GM12865 (cell line): ENCODE measurements at regions not wholly inside any gene's neighbourhood (a gene's known extent, or its start where the extent isn't known, plus 50 kb on each side); places are given as distances from the start of the nearest gene placed in this dataset.
"Not testable (repeated sequence)": the region's sequence is repeated elsewhere in the genome, so short reads cannot be mapped to it uniquely, and the experiment has no call there.

Source experiments
- DNase-seq: peaks from one replicate; pipeline ENCODE4 v3.0.0; 2010; ENCODE audit warnings: low read depth
- H3K4me3 ChIP-seq: 2 replicates; pipeline ENCODE4 v1.5.1; 2011; ENCODE audit warnings: mild to moderate bottlenecking, low read depth, low read length, control low read depth
- TF ChIP-seq, protein P1 (sequence below): IDR thresholded peaks from 2 replicates; pipeline ENCODE4 v1.5.1; 2011; ENCODE audit warnings: low read length, control low read depth, low read depth, inconsistent platforms; ENCODE audit not compliant: insufficient read depth; ENCODE audit errors: missing control alignments

DNA sequence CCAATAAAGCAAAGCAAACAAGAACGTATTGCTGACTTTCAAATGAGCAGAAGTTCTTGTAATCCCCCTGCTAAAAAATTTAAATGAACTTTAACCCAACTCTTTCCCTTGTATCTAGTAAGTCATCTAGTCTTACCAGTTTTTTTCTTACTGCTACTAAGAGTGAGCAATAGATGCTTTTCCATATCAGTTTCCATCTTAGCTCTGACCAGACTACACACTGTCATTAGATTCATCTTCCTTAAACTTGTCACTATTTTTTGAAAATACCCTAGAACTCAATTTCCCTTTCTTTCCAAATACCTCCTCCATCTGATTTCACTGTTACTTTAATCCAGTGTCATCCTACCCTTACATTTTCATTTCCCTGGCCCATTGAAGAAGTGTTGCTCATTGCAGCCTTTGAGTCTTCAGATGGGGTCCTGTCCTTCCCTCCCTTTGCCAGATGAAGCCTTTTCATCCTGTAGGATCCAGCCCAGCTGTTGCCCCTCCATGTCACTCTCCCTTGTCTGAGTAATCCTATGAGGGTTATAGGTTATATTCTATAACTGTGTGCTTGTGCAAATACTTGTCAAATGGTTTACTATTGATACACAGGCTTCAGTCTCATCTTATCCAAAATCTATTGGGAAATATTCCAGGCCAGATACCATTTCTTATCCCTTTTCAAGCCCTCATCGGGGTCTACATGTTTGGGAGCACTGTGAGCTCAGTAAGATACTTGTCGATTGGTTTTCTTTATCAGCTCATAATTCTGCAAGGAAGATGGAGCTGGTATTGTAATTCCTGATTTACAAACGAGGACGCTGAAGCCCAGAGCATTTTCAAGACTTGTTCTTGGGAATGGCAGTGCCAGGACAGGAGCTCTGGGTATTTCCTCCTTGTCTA, 51.5 kb upstream of the ITGB1 start:
- DNase-seq = no peak
- no peak overlapping the region for H3K4me3 ChIP-seq
- TF ChIP-seq, protein P1, sequence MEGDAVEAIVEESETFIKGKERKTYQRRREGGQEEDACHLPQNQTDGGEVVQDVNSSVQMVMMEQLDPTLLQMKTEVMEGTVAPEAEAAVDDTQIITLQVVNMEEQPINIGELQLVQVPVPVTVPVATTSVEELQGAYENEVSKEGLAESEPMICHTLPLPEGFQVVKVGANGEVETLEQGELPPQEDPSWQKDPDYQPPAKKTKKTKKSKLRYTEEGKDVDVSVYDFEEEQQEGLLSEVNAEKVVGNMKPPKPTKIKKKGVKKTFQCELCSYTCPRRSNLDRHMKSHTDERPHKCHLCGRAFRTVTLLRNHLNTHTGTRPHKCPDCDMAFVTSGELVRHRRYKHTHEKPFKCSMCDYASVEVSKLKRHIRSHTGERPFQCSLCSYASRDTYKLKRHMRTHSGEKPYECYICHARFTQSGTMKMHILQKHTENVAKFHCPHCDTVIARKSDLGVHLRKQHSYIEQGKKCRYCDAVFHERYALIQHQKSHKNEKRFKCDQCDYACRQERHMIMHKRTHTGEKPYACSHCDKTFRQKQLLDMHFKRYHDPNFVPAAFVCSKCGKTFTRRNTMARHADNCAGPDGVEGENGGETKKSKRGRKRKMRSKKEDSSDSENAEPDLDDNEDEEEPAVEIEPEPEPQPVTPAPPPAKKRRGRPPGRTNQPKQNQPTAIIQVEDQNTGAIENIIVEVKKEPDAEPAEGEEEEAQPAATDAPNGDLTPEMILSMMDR = no peak

DNA sequence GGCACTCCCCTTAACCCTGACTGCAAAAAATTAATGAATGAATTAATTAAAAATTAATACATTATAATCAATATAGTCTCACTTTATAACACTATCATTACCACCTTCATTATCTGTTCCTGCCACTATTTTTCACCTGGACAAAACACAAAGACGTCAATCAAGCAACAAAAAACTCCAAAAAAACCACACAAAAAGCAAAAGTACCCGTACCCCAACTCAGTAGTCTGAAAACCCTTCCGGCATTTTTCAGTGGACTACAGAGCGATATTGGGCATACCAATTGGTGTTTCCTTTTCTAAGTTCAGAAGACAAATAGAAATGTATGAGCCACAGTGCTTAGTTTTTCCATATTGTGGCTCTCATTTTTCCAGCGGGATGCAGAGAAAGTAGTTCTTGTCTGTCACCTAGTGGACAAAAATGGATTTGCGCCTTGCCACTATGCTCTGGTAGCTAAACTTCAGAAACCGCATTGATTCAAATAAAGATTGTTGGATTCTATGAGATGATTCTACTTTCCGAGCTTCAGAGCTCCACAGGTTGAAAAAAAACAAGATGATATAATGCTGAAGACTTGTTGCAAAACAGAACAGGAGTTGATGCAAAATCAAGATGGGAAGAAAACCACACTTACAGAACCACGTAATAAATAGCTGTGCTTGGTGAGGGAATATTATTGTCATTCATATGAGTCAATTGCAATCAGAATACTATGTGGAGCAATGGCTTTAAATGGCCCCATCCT, 50.6 kb upstream of the ITGB1 start:
- TF ChIP-seq, protein P1 = peak; percentile 99
- peak; percentile 79 for DNase-seq
- peak overlapping the region; percentile 38; the same call in 1 of the 2 replicates for H3K4me3 ChIP-seq

- not testable (repeated sequence) for H3K4me3 ChIP-seq, DNase-seq
These were observed 49.8 kb upstream of the ITGB1 start for GRCh38 chr10:33007731-33008381.
